Gastroesophageal sphincter (tissue), 4 donors: ENCODE measurements at regions not wholly inside any gene's neighbourhood (a gene's known extent, or its start where the extent isn't known, plus 50 kb on each side); places are given as distances from the start of the nearest gene placed in this dataset.

Experiments
- ATAC-seq: fragments of 150-250 bp; one replicate; pipeline ENCODE4 v1.9.1; 2016; ENCODE audit warnings: mild to moderate bottlenecking, moderate library complexity
- H3K27ac ChIP-seq, 4 donors: fragments of 200-600 bp; sonication (generic) in 3 of 4; 1 replicate in 3 of 4; 2 replicates in 1 of 4; pipeline ENCODE4 v1.5.1; 2016 to 2019
- H3K27me3 ChIP-seq: fragments of 200-600 bp; sonication (generic); one replicate; pipeline ENCODE4 v1.5.1; 2019
- H3K36me3 ChIP-seq, 2 donors: fragments of 200-600 bp; sonication (generic); one replicate each; pipeline ENCODE4 v1.5.1; 2019; ENCODE audit warnings: control low read depth in 1 of 2
- H3K4me1 ChIP-seq, 3 donors: fragments of 200-600 bp; sonication (generic); 1 replicate in 2 of 3; 2 replicates in 1 of 3; pipeline ENCODE4 v1.5.1; 2016 to 2019; ENCODE audit warnings: control low read depth in 2 of 3
- H3K4me3 ChIP-seq, 2 donors: fragments of 200-600 bp; sonication (generic); one replicate each; pipeline ENCODE4 v1.5.1; 2019; ENCODE audit warnings: mild to moderate bottlenecking in 1 of 2, moderate library complexity in 1 of 2
- H3K9me3 ChIP-seq, 3 donors: fragments of 200-600 bp; sonication (generic); one replicate each; pipeline ENCODE4 v1.5.1; 2017 to 2019; ENCODE audit warnings: control low read depth in 2 of 3
- EP300 ChIP-seq: sonication (generic); formaldehyde crosslinking; IDR thresholded peaks from one replicate; pipeline ENCODE4 v1.6.1; 2017; ENCODE audit warnings: antibody characterized with exemption, mild to moderate bottlenecking
- POLR2A ChIP-seq, 2 donors: fragments of 450-650 bp; IDR thresholded peaks; one replicate each; pipeline ENCODE4 v1.6.1; 2017; ENCODE audit warnings: antibody characterized with exemption in 2 of 2, mild to moderate bottlenecking in 2 of 2, moderate library complexity in 1 of 2
- POLR2AphosphoS5 ChIP-seq: sonication (generic); formaldehyde crosslinking; IDR thresholded peaks from one replicate; pipeline ENCODE4 v1.6.1; 2017; ENCODE audit warnings: antibody characterized with exemption
- WGBS, 2 donors: methylation state at CpG; one replicate each; pipeline ENCODE4 v1.1.5; 2018; ENCODE audit warnings: low coverage in 1 of 2; 5-methylcytosine and 5-hydroxymethylcytosine counted together
- TF ChIP-seq, protein P1 (sequence below), 4 experiments: fragments of 200-600 bp in 2 of 4; fragments of 450-650 bp in 2 of 4; sonication (generic) in 1 of 4; IDR thresholded peaks; one replicate each; pipeline ENCODE4 v1.5.1; 2017 to 2019; ENCODE audit warnings: antibody characterized with exemption in 4 of 4, mild to moderate bottlenecking in 2 of 4, moderate library complexity in 2 of 4

DNA sequence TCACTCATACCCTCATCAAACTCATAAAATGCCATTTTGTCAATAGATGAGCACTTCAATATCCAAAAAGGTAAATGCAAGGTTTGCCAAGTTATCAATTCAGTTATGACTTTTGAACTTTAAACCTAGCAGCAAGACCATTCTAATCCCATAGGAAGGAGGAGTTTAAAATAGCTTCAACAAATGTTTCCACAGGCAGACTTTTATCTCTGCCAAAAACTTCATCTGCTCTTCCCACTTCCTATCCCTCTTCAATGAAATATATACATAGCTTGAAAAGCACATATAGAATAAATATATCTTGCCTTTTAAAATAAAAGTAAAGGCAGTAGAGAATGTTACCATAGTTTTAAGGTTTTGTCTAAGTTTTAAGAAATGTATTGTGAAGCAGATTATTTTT is 1749.1 kb upstream of the SEL1L start:
- Histone ChIP-seq H3K9me3 (no peaks in the 10 kb centered on the region), H3K27me3 (no peaks in the 10 kb centered on the region), H3K36me3 (no peaks in the 10 kb centered on the region), H3K4me3 (no peak overlapping the region), H3K4me1 (no peaks in the 10 kb centered on the region), H3K27ac (no peak overlapping the region)
- TF ChIP-seq, protein P1, sequence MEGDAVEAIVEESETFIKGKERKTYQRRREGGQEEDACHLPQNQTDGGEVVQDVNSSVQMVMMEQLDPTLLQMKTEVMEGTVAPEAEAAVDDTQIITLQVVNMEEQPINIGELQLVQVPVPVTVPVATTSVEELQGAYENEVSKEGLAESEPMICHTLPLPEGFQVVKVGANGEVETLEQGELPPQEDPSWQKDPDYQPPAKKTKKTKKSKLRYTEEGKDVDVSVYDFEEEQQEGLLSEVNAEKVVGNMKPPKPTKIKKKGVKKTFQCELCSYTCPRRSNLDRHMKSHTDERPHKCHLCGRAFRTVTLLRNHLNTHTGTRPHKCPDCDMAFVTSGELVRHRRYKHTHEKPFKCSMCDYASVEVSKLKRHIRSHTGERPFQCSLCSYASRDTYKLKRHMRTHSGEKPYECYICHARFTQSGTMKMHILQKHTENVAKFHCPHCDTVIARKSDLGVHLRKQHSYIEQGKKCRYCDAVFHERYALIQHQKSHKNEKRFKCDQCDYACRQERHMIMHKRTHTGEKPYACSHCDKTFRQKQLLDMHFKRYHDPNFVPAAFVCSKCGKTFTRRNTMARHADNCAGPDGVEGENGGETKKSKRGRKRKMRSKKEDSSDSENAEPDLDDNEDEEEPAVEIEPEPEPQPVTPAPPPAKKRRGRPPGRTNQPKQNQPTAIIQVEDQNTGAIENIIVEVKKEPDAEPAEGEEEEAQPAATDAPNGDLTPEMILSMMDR (IDR thresholded peaks at IDR 0.05), result no peak
- TF ChIP-seq POLR2AphosphoS5 (no peak), POLR2A (IDR thresholded peaks at IDR 0.05) (no peak), EP300 (no peak)
- no peak for ATAC-seq

DNA sequence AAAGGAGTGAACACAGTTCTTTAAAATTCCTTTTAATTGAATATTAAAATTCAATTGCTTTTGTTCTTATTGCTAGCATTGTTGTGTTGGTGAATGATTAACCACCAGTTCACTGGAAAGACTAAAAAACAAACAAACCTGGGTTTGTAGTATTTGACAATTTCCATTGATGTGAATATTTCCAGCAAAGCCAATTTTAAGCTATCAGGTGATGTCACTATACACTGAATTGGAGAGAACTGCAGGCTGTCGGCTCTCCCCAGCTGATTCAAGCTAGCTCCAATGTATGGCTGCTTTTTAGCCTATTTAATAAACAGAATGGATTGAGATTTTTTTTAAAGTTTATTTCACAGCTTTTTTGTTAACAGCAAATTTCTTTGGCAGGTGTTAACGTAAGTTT is 1753.6 kb upstream of the SEL1L start:
- TF ChIP-seq, protein P1 (IDR thresholded peaks at IDR 0.05), result no peak
- no peak for TF ChIP-seq EP300
- no peak for TF ChIP-seq POLR2A (IDR thresholded peaks at IDR 0.05)
- TF ChIP-seq POLR2AphosphoS5, result no peak
- 79 to 97% methylated on average over 2 of the region's 2 CpGs for WGBS, 2 donors
- H3K4me1 ChIP-seq, result no peaks in the 10 kb centered on the region
- H3K27me3 ChIP-seq, result no peaks in the 10 kb centered on the region
- H3K9me3 ChIP-seq, result no peaks in the 10 kb centered on the region
- H3K27ac ChIP-seq, result no peak overlapping the region
- no peak overlapping the region for H3K4me3 ChIP-seq
- H3K36me3 ChIP-seq, result no peaks in the 10 kb centered on the region
- no peak for ATAC-seq

DNA sequence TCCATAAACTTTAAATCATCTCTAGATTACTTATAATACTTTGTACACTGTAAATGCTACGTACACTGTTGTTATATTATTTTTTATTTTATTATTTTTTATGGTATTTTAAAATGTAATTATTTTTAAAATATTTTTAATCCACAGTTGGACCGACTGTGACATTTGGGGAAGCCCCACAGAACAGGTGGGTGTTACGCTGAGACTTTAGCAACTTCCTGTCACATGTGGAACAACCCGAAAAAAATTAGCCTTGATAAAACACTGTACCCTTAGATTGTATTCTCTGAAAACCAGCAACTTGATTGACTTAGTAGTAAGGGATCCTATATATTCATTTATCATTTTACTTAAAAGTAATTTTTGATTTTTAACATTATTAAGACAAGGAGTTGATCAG is 1755.7 kb upstream of the SEL1L start:
- WGBS, 2 donors, result 85 to 87% methylated on average over 4 of the region's 4 CpGs
- H3K4me3 ChIP-seq, result no peak overlapping the region
- H3K36me3 ChIP-seq, result no peaks in the 10 kb centered on the region
- H3K9me3 ChIP-seq, result no peaks in the 10 kb centered on the region
- H3K27me3 ChIP-seq, result no peaks in the 10 kb centered on the region
- no peaks in the 10 kb centered on the region for H3K4me1 ChIP-seq
- H3K27ac ChIP-seq, result no peak overlapping the region
- no peak for ATAC-seq
- TF ChIP-seq POLR2A (IDR thresholded peaks at IDR 0.05), result no peak
- TF ChIP-seq, protein P1 (IDR thresholded peaks at IDR 0.05), result no peak
- no peak for TF ChIP-seq POLR2AphosphoS5
- TF ChIP-seq EP300, result no peak

DNA sequence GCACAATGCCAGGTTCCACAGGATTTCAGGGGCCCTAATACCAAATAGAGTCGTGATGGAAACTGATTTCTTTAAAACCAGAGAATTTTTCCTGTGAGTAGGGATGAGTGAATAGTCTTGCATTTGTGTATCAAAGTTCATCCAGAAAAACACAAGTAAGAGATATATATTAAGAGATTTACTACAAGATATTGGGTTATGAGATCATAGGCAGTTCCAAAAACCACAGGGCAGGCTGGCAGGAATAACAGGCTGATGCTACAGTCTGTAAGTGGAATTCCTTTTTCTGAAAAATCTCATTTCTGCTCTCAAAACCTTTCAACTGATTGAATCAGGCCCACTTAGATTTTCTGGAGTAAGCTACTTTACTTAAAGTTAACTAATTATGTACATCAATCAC is 1756.2 kb upstream of the SEL1L start:
- Histone ChIP-seq H3K4me1 (no peaks in the 10 kb centered on the region), H3K9me3 (no peaks in the 10 kb centered on the region), H3K27ac (no peak overlapping the region), H3K4me3 (no peak overlapping the region), H3K27me3 (no peaks in the 10 kb centered on the region), H3K36me3 (no peaks in the 10 kb centered on the region)
- no peak for TF ChIP-seq POLR2A (IDR thresholded peaks at IDR 0.05)
- no peak for TF ChIP-seq POLR2AphosphoS5
- TF ChIP-seq, protein P1 (IDR thresholded peaks at IDR 0.05), result no peak
- TF ChIP-seq EP300, result no peak
- WGBS, 2 donors, result 80 to 91% methylated on average over 1 of the region's 1 CpG
- ATAC-seq, result no peak

DNA sequence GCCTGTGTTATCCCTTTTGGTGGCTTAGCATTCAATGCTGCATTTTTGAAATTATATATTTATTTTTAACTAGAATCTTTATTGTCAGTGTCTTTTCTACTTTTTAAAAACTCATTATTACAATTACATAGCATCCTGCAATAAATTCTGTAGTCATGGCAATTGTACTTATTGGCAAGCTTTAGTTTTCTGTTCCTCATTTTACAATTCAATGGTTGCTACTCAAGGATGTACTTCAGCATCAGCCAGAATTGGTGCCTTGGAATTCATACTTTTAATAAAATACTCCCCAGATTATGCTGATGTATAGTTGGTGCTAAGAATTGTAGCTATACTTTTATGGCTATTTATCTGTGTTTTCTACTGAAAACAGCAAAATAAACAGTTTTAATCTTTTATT is 1756.8 kb upstream of the SEL1L start:
- H3K4me3 ChIP-seq, result no peak overlapping the region
- no peak for ATAC-seq
- no peaks in the 10 kb centered on the region for H3K9me3 ChIP-seq
- H3K27ac ChIP-seq, result no peak overlapping the region
- TF ChIP-seq, protein P1 (IDR thresholded peaks at IDR 0.05), result no peak
- TF ChIP-seq POLR2A (IDR thresholded peaks at IDR 0.05), result no peak
- TF ChIP-seq EP300, result no peak
- TF ChIP-seq POLR2AphosphoS5, result no peak
- H3K4me1 ChIP-seq, result no peaks in the 10 kb centered on the region
- H3K36me3 ChIP-seq, result no peaks in the 10 kb centered on the region
- no peaks in the 10 kb centered on the region for H3K27me3 ChIP-seq
